ENCODE measurements at regions not wholly inside any gene's neighbourhood (a gene's known extent, or its start where the extent isn't known, plus 50 kb on each side); places are given as distances from the start of the nearest gene placed in this dataset.

DNA sequence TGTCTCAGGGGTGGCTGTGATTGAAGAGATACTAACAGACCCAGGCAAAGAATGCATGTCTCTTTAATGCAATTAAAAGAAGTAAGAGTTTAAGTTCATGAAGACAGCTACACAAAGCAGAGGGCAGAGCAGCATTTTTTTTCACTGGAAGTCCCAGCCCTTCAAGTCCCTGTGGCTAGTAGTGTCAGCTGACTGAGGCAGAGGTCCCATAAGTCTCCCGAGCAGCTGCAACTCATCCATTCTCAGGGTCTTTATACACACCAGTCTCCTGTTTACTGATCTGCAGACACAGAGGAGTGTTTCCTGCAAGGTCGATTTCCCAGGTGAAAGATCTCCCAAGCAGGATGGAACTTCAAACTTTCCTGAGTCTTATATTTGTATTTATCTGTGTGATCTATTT, 169.4 kb upstream of the GLRA1 start:
- TF ChIP-seq, protein P1, sequence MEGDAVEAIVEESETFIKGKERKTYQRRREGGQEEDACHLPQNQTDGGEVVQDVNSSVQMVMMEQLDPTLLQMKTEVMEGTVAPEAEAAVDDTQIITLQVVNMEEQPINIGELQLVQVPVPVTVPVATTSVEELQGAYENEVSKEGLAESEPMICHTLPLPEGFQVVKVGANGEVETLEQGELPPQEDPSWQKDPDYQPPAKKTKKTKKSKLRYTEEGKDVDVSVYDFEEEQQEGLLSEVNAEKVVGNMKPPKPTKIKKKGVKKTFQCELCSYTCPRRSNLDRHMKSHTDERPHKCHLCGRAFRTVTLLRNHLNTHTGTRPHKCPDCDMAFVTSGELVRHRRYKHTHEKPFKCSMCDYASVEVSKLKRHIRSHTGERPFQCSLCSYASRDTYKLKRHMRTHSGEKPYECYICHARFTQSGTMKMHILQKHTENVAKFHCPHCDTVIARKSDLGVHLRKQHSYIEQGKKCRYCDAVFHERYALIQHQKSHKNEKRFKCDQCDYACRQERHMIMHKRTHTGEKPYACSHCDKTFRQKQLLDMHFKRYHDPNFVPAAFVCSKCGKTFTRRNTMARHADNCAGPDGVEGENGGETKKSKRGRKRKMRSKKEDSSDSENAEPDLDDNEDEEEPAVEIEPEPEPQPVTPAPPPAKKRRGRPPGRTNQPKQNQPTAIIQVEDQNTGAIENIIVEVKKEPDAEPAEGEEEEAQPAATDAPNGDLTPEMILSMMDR (IDR thresholded peaks at IDR 0.05) = no peak
- TF ChIP-seq POLR2A (IDR thresholded peaks at IDR 0.05) = no peak

All from testis (tissue), 2 donors.